ENCODE measurements at regions not wholly inside any gene's neighbourhood (a gene's known extent, or its start where the extent isn't known, plus 50 kb on each side); places are given as distances from the start of the nearest gene placed in this dataset.
A peak's percentile ranks its signal among the peaks of the same experiment; 100 is the strongest.

DNA sequence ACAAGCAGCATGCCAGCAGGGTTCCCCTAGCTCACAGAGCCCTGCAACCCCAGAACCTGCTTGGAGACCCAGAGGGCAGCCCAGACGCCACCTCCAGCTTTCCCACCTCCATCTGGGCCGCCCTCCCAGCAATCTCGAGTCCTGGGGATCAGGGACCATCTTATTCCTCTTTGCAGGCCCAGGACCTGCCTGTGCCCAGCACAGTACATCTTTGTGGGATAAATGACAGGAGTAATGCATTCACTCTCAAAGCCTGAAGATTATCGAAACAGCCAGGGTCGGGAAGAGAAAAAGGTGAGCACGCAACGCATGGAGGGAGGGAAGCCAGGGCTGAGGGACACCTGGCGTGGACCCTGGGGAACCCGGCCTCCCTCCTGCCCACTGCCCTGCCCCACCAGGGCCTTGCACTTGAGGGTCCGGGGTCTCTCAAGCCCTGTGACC, 144.1 kb downstream of the NDUFA10 start:
- H3K36me3 Mint-ChIP-seq (ENCODE audit: low read depth, unreplicated experiment) = no peaks in the 10 kb centered on the region
- DNase-seq (ENCODE audit: low spot score) = no peak
- H3K9me3 Mint-ChIP-seq (ENCODE audit: unreplicated experiment) = no peaks in the 10 kb centered on the region
- H3K4me1 Mint-ChIP-seq (ENCODE audit: unreplicated experiment) = peaks cover 32% of the 10 kb centered on the region
- no peaks in the 10 kb centered on the region for H3K27me3 Mint-ChIP-seq (ENCODE audit: unreplicated experiment)
- no peak overlapping the region for H3K4me3 Mint-ChIP-seq (ENCODE audit: unreplicated experiment)
- H3K27ac Mint-ChIP-seq (ENCODE audit: unreplicated experiment) = peak overlapping the region; percentile 79
- TF ChIP-seq, protein P1, sequence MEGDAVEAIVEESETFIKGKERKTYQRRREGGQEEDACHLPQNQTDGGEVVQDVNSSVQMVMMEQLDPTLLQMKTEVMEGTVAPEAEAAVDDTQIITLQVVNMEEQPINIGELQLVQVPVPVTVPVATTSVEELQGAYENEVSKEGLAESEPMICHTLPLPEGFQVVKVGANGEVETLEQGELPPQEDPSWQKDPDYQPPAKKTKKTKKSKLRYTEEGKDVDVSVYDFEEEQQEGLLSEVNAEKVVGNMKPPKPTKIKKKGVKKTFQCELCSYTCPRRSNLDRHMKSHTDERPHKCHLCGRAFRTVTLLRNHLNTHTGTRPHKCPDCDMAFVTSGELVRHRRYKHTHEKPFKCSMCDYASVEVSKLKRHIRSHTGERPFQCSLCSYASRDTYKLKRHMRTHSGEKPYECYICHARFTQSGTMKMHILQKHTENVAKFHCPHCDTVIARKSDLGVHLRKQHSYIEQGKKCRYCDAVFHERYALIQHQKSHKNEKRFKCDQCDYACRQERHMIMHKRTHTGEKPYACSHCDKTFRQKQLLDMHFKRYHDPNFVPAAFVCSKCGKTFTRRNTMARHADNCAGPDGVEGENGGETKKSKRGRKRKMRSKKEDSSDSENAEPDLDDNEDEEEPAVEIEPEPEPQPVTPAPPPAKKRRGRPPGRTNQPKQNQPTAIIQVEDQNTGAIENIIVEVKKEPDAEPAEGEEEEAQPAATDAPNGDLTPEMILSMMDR (IDR thresholded peaks at IDR 0.05; ENCODE audit: unreplicated experiment) = no peak

DNA sequence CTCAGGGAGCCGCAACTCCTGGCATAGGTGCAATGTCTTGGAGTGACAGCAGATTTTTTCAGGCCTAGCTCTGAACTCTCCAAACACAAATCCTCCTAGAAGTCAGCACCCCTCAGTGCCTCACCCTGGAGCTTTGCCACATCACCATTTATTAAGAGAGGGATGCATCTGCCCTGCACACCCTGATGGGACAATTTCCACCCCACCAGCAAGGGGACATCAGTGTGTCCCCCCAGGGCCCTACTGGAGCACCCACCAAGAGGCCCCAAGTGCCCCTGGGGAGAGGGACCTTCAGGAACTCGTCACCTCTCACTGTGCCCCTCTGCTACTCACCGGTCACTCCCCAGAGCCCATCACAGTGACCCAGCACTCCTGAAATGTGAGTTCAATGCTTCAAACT, 144.7 kb downstream of the NDUFA10 start:
- H3K4me1 Mint-ChIP-seq (ENCODE audit: unreplicated experiment) = peaks cover 32% of the 10 kb centered on the region
- H3K4me3 Mint-ChIP-seq (ENCODE audit: unreplicated experiment) = no peak overlapping the region
- no peak overlapping the region for H3K27ac Mint-ChIP-seq (ENCODE audit: unreplicated experiment)
- TF ChIP-seq, protein P1 (IDR thresholded peaks at IDR 0.05; ENCODE audit: unreplicated experiment) = no peak
- H3K9me3 Mint-ChIP-seq (ENCODE audit: unreplicated experiment) = no peaks in the 10 kb centered on the region
- DNase-seq (ENCODE audit: low spot score) = no peak
- no peaks in the 10 kb centered on the region for H3K27me3 Mint-ChIP-seq (ENCODE audit: unreplicated experiment)
- no peaks in the 10 kb centered on the region for H3K36me3 Mint-ChIP-seq (ENCODE audit: low read depth, unreplicated experiment)

DNA sequence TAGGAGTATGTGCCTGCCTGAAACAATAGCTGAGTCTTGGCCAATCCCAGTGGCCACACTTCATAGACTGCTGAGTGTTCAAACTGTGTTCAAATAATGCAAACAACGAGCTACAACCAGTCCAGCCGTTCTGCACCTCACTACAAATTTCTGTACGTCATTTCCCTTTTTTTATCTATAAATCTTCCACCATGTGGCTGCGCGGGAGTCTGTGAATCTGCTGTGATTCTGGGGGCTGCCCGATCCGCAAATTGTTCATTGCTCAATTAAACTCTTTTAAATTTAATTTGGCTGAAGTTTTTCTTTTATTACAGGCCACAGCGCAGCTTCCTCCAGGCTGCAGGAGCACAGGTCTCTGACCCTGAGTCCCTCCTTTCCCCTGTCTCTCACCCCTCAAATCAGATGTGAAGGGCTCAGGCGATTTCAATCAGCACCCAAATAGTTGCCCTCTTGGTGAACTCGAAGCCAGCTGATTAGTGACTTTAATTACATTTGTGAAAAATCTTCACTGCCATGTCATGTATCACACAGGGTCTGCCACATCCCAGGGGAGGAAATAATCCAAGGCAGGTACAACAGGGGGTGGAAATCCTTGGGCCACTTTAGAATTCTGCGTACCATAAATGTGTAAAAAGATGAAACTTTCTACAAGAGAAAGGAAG, 145.6 kb downstream of the NDUFA10 start:
- DNase-seq (ENCODE audit: low spot score) = no peak
- Mint-ChIP-seq H3K4me3 (ENCODE audit: unreplicated experiment) (no peak overlapping the region), H3K27me3 (ENCODE audit: unreplicated experiment) (no peaks in the 10 kb centered on the region), H3K4me1 (ENCODE audit: unreplicated experiment) (peaks cover 32% of the 10 kb centered on the region), H3K27ac (ENCODE audit: unreplicated experiment) (no peak overlapping the region), H3K36me3 (ENCODE audit: low read depth, unreplicated experiment) (no peaks in the 10 kb centered on the region), H3K9me3 (ENCODE audit: unreplicated experiment) (no peaks in the 10 kb centered on the region)
- TF ChIP-seq, protein P1 (IDR thresholded peaks at IDR 0.05; ENCODE audit: unreplicated experiment) = no peak

DNA sequence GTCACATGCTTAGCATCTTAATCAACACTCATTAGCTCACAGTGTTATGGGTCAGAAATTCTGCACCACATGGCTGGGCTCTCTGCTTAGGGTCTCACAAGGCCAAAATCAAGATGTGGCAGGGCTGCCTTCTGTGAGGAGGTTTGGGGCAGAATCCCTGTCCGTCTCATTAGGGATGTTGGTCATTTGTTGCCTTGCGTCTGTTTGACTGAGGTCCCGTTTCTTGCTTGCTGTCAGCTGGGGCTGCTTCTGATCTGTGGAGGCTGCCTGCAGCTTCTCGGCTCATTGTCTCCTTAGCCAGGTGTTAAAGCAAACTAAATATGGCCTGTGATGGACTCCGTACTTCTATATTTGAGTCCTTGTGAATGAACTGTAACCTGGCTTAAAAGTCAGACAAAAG, 146.5 kb downstream of the NDUFA10 start:
- H3K27me3 Mint-ChIP-seq (ENCODE audit: unreplicated experiment) = peaks cover 4% of the 10 kb centered on the region
- no peaks in the 10 kb centered on the region for H3K9me3 Mint-ChIP-seq (ENCODE audit: unreplicated experiment)
- peaks cover 32% of the 10 kb centered on the region for H3K4me1 Mint-ChIP-seq (ENCODE audit: unreplicated experiment)
- no peak for DNase-seq (ENCODE audit: low spot score)
- no peak overlapping the region for H3K4me3 Mint-ChIP-seq (ENCODE audit: unreplicated experiment)
- H3K36me3 Mint-ChIP-seq (ENCODE audit: low read depth, unreplicated experiment) = no peaks in the 10 kb centered on the region
- TF ChIP-seq, protein P1 (IDR thresholded peaks at IDR 0.05; ENCODE audit: unreplicated experiment) = no peak
- H3K27ac Mint-ChIP-seq (ENCODE audit: unreplicated experiment) = no peak overlapping the region

DNA sequence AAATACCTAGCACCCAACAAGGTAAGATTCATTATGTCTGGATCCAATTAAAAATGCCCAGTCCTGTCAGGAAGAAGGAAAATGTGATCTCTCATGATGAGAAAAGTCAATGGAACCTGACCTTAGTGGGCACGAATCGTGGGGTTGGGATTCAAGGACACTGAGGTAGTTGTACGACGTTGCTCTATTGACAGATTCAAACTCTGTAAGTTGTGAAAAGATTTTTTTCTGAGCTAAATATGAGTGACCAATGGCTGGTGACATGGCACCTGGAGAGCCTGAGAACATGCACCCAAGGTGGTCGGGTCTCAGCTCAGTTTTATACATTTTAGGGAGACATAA, 148.2 kb downstream of the NDUFA10 start:
- H3K4me3 Mint-ChIP-seq (ENCODE audit: unreplicated experiment) = no peak overlapping the region
- H3K27me3 Mint-ChIP-seq (ENCODE audit: unreplicated experiment) = peaks cover 4% of the 10 kb centered on the region
- H3K9me3 Mint-ChIP-seq (ENCODE audit: unreplicated experiment) = no peaks in the 10 kb centered on the region
- TF ChIP-seq, protein P1 (IDR thresholded peaks at IDR 0.05; ENCODE audit: unreplicated experiment) = no peak
- no peaks in the 10 kb centered on the region for H3K36me3 Mint-ChIP-seq (ENCODE audit: low read depth, unreplicated experiment)
- H3K4me1 Mint-ChIP-seq (ENCODE audit: unreplicated experiment) = peaks cover 26% of the 10 kb centered on the region
- no peak for DNase-seq (ENCODE audit: low spot score)
- no peak overlapping the region for H3K27ac Mint-ChIP-seq (ENCODE audit: unreplicated experiment)

Data from endothelial cell (in vitro differentiated cells).